ENCODE measurements at regions not wholly inside any gene's neighbourhood (a gene's known extent, or its start where the extent isn't known, plus 50 kb on each side); places are given as distances from the start of the nearest gene placed in this dataset.

DNA sequence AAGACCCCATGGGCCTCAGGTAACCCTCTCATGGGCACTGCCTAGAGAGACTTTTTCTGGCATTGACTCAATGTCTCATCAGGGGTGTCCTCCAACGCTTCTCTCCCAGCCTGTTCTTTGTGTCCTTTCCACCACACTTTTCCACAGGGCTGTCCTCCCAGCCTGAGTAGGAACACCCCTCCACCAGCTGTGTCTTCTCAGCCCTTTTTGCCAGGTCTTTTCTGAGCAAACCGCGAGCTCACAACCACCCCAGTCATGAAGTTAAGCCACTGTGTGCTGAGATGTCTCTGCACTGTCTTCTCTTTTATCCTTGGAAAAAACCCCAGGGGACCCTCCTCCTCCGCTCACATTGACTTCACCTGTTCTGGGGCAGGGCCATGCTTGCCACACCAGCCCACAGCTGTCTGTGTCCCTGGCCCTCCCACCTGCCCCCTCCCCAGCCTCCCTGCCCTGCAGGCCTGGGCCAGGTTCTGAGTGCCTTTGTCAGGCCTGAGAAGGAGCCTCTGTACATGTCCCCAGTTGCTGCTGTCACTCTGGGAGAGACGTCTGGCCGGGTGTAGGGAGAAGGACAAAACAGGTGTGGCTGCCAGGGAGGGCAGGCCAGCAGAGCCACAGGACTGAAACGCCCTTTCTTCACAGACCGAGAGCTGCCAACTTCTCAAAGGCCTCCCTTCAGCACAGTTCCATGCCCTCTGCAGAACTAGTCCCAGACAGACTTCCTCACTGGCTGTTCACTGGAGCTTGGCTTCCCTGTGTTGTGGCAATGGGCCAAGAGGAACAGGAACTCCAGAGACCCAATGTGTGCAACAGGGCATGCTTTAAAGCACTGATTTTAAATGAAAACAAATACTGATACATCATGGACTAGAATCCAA is 50.5 kb upstream of the PNMA1 start:
- TF ChIP-seq, protein P1, sequence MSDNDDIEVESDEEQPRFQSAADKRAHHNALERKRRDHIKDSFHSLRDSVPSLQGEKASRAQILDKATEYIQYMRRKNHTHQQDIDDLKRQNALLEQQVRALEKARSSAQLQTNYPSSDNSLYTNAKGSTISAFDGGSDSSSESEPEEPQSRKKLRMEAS (IDR thresholded peaks at IDR 0.05; ENCODE audit: insufficient read depth, insufficient read length) = no peak
- TF ChIP-seq EZH2 (IDR thresholded peaks at IDR 0.05; ENCODE audit: borderline replicate concordance, low read depth, low read length, severe bottlenecking) (no peak), POLR2AphosphoS5 (IDR thresholded peaks at IDR 0.05; ENCODE audit: insufficient read depth, low read depth, low read length) (no peak), POLR2A (IDR thresholded peaks at IDR 0.05; ENCODE audit: low read depth, low read length) (no peak), JUN (IDR thresholded peaks at IDR 0.05; ENCODE audit: borderline replicate concordance, insufficient read depth, insufficient read length, low read depth) (no peak)
- TF ChIP-seq, protein P2, sequence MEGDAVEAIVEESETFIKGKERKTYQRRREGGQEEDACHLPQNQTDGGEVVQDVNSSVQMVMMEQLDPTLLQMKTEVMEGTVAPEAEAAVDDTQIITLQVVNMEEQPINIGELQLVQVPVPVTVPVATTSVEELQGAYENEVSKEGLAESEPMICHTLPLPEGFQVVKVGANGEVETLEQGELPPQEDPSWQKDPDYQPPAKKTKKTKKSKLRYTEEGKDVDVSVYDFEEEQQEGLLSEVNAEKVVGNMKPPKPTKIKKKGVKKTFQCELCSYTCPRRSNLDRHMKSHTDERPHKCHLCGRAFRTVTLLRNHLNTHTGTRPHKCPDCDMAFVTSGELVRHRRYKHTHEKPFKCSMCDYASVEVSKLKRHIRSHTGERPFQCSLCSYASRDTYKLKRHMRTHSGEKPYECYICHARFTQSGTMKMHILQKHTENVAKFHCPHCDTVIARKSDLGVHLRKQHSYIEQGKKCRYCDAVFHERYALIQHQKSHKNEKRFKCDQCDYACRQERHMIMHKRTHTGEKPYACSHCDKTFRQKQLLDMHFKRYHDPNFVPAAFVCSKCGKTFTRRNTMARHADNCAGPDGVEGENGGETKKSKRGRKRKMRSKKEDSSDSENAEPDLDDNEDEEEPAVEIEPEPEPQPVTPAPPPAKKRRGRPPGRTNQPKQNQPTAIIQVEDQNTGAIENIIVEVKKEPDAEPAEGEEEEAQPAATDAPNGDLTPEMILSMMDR (IDR thresholded peaks at IDR 0.05; ENCODE audit: extremely low read depth in 1 of 2, insufficient read depth in 1 of 2, low read depth in 1 of 2, low read length in 2 of 2) = no peak
